NCI-H510A (cell line): ENCODE measurements at regions not wholly inside any gene's neighbourhood (a gene's known extent, or its start where the extent isn't known, plus 50 kb on each side); places are given as distances from the start of the nearest gene placed in this dataset.

Source experiments
- DNase-seq: peaks from one replicate; lab custom pipeline; 2025; lab: John Stamatoyannopoulos, UW

DNA sequence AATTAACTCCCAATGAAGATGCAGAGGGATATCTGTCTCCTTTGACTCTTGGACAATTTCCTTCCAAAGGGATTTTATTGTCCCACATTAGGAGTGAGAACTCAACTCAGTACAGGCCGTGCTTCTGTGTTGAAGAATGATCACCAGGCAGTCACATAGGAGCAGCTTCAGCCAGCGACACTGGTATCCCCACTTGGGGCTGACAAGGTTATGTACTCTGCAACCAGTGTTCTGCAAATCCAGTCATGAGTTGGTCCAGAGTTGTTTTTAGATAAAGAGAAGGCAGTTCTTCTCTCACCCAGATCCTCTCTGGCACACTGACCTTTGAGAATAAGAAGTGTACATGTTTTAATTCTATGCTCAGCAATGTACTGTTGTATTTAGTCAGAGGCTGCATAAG, 415.8 kb downstream of the SETD4 start:
- DNase-seq = no peak

DNA sequence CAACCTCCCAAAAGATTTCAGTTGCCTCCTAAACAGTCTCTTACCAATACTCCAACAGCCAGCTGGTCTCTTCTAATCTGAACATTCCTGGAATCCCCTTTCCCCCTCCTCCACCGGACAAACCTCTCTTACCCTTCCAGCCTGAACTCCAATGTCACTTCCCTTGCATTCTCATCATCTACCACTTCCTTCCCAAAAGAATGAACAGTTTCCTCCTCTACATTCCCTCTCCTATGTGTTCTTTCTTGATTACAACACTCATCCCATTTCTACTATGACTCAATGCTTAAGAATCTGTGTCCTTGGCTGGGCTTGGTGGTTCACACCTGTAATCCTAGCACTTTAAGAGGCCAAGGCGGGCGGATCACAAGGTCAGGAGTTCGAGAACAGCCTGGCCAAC, 417.1 kb downstream of the SETD4 start:
- no peak for DNase-seq

DNA sequence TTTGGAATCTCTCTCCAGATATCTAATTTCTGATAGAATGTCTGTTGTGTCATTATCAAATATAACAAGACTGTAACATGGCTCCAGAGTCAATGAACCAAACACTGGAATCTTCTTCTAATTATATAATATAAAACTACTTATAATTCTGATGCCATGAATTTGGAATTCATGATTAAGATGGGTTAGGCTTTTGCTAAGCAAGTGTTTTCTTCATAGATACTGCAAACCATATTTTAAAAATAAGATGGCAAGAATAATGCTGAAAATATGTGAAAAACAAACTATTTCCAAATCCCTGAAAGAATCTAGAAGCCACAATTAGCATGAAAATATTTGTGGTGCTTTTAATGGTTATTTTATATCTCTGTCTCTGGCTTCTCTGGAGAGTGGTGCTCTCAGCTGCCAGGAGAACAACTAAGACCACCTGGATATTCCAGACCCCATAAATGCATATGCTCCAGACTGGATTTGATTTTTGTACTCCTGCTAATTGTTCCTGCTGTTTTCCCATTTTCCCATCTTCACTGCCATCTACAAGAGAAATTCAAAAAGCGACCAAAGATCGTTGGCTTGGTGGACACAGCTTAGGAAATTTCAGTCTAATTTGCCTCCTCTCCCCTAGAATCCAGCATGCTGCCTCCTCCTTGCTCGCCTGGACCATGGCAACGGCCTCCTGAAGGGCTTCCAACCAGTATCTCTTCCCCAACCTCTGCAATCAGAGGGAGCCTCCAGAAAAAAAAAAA, 418.9 kb downstream of the SETD4 start:
- DNase-seq = no peak

DNA sequence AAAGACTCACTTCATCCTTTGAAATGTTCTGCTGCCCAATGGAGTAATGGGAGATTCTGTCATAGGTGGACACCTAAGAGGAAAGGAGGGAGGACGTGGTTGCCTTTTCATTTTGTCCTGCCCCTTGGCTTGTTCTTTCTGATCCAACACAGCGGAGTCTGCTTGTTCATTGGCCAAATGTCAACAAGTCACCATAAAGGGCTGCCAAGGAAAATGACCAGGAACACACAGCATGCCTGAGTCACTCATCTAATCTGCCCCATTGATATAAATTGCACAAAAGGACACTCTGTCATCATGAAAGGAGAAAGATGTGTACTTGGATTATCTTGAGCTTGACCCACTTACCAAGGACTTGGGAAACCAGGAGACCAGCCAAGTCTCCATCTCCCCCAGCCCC, 422.9 kb downstream of the SETD4 start:
- no peak for DNase-seq

DNA sequence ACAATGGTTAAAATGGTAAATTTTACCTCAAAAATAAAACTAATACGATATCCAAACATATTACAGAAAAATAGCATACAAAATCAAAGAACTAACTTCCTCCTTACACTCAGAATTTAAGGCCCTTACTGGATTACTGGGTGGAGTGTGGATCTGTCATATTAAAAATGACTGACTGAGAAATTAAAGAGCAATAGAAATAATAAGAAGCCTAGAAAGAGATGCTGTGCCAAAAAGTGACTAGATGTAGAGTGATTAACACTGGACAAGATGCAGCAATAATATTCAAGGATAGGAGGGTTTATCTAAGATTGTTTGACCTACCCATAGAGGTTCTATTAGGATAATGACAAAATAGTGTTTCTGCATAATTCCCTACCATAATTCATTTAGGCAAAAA, 424.3 kb downstream of the SETD4 start:
- DNase-seq = no peak

DNA sequence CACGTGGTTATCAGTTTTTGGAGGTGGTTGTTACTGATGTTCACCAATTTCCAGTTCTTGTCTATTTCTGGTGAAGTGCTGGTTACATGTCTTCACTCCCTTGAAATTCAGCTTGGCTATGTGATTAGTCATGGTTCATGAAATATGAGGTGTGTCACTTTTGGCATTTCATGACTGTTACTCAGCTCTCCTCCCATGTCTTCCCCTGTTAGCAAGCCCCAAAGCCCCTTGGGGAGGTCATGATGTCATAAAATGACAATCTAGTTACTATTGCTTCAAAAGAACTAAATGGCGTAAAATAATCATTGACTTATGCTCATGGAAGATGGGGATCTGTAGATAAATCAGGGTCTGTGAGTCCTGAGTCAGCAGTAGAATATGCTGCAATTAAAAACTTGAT, 425.1 kb downstream of the SETD4 start:
- no peak for DNase-seq

DNA sequence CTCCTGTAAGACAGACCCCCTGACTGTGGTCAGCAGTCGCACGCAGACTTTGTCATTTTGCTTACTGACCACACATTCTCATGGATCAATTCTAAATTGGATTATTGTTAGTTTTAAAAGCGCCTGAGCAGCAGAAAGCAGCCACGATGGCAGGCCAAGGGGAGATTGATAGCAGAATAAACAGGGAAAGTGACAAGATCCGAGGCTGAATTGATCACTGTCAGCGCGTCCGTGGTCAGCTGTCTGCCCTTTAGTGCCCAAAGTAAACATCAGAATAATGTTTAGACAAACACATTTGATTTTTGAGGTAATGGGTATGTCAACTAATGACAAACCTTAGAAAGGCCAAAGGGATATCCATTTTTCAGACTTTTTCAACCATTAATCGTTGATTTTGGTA, 426.8 kb downstream of the SETD4 start:
- no peak for DNase-seq

DNA sequence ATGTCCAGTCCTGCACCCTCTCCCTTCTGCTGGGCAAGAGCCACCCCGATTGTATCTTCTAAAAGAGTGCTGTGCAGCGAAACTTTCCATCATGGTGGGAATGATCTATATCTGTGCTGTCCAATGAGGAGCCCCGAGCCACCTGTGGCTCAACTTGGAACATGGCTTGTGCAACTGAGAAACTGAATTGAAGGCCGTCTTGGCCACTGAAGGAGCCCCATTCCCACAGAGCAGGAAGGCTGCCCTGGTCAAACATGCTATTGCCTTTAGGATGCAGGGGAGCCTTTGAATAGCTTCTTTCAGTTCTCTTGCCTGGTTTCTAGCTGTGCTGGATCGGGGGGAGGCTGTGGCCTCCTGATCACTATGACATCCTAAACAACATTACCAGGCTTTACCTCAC, 427.6 kb downstream of the SETD4 start:
- no peak for DNase-seq

DNA sequence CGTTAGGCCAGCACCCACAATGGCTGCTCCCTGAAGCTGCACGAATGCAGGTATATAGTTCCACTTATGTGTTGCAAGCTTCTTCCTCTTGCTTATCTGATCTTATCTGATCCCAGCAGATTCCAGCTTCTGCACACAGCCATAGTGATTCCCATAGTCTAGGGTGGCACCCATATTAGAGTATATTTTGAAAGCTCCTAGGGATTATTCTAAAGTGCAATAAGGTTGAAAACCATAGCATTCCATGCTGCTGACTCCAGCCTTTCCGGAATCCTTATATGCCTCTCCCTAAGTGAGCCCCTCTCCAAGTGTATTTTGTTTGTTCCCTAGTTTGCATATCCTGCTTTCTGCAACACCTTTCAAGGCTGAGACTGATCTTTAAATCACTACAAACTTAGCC, 432.0 kb downstream of the SETD4 start:
- no peak for DNase-seq

DNA sequence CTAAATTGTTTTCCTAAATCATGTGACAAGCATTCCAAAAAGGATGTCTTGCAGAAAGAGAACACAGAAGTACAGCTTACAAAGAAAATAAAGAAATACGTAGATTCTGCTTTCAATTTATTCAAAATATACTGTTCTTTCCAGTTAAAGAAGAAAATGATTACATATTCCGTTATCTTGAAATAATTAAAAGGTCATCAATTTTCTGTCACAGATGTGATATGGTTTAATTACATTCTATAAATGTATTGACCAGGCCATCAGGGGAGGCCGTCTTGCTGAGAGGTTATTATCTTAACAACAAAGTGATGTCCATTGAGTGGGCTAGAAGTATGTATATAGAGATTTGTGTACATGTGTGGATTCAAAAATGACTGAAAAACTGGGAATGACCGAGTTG, 432.9 kb downstream of the SETD4 start:
- no peak for DNase-seq

DNA sequence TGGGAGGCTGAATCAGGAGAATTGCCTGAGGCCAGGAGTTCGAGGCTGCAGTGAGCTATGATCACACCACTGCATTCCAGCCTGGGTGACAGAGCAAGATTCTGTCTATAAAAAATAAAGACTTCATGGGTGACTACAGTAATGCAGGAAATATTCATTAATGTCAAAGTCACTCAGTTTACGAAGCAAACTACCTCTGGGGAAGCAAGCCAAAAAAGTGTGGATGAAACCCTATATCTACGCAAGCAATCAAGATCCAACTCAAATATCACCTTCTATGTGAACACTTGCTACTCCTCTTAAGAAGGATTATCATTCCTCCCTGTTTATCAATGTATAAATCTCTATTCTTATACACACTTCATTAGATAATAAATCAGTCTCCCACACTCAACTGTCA, 434.8 kb downstream of the SETD4 start:
- DNase-seq = no peak

DNA sequence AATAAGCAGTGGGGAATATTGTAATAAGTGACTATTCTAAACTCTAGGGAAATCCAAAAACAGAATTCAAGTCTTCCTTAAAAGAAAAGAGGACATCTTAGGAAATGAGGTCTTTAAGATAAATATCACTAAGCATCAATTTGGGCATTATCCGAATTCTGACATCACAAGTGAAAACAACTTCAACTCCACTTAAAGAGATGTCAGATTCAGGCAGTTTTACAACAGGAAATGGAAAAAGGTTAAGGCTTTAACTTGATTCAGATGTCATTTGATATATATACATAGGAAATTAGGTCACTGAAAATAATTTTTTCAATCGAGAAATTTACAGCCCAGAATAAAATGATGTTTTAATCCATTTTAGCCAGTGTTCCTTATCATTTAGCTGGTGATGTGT, 435.4 kb downstream of the SETD4 start:
- DNase-seq = no peak

DNA sequence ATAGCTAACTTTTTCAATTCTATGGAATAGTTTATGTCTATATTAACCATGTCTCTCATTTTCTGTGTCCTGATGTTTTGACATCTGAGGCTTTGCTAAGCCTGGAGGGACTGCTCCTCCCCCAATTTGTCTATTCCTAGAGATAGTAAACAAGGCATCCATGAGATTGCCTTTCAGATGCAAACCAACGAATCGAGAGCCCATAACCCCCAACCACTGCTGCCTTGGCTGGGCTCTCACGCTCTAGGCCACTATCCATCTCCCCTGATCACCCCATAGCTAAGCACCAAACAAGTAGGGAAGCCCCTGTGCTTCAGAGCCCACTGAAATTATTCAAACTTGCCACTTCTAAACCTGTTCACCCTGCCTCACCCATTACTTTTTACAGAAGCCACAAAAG, 437.7 kb downstream of the SETD4 start:
- no peak for DNase-seq

DNA sequence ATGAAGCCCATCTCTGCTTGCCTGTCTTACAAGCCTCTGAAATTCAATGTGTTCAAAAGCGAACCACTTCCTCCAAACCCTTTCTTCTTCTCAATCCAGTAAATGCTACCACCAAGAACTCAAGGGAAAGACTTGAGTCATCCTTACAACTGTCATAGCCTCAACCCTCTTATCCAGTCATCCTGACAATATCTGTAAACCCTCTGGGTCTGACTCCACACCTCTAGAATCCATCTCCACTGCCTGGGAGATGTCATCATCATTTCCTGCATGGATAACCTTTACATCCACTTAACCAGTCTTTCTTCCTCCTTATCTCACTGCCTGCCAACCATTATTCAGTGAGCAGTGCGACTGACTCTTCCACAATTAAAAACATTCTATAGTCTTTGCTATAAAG, 441.1 kb downstream of the SETD4 start:
- no peak for DNase-seq

DNA sequence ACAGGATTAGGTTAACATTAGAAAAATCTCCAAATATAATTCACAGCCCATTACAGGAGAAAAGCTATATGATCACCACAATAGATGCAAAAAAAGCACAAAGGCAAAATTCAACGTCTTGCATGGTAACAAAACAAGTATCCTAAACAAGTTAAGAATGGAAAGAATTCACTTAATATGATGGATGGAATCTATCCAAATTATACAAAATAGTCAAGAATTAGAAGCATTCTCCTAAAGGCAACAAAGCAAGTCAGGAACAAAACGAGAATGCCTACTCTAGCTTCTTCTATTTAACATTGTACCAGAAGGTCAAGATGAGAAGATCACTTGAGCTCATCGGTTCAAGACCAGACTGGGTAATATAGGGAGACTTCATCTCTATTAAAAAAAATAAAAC, 442.8 kb downstream of the SETD4 start:
- DNase-seq = no peak

DNA sequence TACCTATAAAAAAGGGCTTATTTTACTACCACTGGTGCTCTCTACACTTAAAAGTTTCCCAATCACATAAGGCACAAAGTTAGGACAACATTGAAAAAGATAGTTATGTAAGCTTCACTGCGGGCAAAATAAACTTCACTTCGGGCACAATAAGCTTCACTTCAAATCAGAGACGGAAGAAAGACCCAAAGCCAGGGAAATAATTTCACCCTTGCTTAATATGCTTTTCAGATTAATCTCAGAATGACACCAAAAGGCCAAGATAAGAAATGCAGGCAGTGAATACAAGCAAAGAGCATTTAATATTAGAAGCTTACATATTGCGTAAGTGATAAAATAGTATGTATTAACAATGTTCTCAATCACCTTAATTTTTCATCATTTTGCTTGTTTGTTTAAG, 444.2 kb downstream of the SETD4 start:
- DNase-seq = no peak

DNA sequence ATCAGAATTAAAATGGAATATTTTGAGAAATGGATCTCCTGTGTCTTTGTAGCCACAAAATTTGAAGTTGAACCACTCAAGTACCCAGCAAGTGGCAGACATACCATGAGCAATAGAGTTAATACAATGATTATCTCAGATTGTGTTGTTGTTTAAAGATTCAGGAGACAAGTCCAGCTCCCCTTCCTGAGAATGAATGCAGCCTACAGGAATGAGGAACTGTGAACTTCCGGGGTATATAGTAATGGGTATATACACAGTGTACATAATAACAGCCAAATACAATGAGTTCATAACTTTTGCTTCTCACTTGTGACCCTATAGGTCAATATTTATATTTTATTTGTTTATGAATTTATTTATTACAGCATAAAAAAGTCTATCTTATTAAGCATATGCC, 445.0 kb downstream of the SETD4 start:
- no peak for DNase-seq

DNA sequence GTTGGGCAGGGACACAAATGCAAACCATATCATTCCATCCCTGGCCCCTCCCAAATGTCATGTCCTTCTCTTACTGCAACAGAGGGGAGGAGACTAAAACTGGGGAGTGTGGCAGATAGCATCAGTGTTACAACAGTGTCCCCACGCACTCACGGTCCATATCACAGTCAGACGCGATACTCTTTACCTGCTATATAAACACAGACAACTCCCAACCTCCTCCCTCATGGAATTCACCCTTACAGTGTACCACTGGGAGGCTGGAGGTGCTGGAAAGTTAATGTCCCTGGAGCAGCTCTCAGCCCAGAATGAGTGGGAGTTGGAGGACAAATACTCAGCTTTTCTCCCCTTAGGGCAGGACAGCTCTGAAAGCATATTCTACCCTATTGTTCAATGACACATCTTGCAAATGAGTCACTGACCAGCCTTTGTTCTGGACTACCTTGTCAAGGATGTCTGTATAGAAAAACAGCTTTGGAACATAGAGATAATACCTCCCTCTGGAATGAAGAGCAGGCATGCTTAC, 445.9 kb downstream of the SETD4 start:
- no peak for DNase-seq

DNA sequence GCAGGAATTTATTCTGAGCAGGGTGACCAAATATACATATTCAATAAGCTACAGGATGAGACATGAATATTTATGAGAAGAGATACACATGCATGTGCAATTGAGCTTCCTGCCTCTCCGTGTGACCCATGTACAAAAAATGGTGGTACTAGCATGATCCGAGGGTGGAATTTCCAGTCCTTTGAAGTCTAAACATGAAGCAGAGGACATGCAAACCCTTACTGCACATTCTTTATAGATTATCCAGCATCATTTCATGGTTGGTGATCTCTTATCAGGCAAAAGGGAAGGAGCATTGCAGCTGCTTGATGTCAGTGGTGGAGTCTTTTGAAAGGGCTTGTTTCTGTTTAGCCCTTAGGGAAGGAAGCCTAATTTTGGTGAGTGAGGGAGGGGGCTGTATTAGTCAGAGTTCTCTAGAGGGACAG, 448.6 kb downstream of the SETD4 start:
- DNase-seq = no peak

DNA sequence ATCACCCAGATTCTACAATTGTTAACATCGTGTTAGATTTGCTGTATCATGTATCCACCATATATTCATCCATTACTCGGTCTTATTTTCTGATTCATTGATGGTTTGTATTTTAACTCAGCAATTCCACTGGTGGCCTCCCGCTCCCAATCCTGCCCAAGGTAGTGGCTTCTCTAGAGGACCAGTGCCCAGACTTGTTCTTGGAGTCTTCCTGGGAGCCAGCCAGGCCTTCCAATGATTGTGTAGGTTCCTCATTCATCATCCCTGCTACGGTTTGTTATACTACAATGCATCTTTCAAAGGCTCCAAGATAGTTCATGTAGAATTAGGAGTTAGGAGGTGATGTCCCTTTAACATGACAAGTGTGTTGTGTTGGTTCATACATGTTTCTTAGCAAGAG, 451.1 kb downstream of the SETD4 start:
- DNase-seq = no peak

DNA sequence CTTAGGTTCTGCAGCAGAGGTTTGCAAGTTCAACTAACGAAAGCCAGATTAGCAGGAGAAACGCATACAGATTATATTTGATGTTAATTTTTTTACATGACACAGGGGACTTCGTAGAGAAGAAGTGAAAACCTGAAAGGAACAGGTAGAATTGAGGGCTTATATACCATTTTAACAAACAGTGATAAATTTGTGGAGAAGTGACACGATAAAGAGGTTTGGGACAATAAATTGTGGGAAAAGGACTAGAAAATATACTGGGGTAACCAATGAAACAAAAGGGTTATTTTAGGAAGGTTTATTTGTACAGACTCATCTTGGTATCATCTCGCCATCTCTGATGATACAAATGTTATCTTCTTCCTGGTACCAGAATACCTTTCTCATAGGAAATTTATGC, 452.9 kb downstream of the SETD4 start:
- DNase-seq = no peak

DNA sequence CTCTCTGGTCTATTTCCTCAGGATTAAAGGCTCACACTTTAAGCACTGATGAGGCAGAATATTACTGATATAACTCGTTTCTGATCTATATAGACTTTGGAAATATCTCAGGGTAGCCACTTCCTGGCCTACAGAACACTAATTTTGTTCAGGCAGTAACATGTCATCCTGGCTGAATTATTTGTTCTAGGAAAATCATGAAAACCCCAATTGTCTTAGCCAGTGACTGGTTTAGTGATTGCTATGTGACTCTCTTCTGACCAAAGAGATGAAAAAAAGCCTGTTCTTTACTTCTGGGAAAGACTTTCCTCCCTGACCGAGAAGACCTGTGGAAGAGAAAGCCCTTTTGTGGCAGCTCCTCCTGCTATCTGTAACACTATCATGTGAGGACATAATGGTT, 453.7 kb downstream of the SETD4 start:
- no peak for DNase-seq

DNA sequence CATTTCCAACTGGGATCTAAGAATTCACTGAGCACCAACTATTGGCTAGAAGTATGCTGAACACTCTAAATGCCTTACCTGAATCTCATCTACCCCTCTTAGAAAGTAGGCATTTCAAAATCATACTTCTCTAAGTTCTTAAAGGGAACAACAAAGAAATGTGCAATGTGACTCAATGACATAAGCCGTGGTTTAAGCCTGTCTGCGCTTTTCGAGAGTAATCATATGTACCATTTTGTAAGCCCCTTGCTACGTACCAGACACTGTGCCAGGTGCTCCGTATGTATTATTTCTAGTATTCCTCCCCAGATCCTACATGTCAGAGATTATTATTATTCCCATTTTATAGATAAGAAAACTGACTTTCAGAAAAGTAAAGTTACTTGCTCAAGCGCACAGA, 454.2 kb downstream of the SETD4 start:
- no peak for DNase-seq

DNA sequence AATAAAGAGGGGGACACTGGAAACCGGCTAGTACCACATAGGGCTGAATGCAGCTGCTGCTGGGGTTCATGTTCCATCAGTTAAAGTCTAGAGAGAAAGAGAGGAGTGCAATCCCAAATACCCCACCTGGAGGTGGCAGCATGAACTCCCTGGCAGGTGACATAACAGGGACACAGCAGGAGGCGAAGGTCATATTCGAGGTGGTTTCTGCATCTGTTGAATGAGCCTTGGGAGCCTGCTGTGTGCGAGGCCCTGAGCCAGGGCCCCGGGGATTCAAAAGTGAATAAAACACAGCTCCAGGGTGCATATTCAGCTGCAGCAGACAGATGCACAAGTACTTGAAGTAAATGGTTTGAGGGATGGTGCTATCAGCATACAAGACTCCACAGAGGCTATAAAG, 456.8 kb downstream of the SETD4 start:
- DNase-seq = no peak
